ENCODE measurements at regions not wholly inside any gene's neighbourhood (a gene's known extent, or its start where the extent isn't known, plus 50 kb on each side); places are given as distances from the start of the nearest gene placed in this dataset.

DNA sequence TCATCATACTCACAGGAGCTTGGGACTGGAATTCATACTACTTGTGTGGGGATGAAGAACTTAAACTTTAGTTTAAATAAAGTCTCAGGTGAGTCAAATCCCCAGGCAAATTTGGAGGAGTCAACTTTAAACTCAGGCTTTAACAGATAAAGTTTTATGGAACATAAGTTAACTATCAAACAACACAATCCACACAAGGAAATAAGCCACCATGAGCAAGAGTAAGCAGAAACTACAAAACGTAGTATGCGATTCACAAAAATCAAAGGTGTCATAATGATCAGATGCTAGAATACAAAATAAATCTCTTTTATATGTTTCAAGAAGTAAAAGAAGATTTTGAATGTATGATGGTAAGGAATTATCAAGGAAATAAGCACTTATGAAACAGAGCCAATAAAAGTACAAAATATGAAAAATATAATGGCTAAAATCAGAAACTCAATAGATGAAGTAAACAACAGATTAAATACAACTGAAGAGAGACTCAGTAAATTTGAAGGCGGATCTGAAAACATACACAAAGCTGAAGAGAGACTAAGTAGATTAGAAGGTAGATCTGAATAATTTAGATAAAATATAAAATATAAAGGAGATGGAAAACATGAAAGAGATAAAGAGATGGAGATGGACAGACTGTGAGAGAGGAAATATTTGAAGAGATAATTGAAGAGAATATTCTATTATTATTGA, 97.5 kb upstream of the TWIST2 start:
- TF ChIP-seq, protein P1, sequence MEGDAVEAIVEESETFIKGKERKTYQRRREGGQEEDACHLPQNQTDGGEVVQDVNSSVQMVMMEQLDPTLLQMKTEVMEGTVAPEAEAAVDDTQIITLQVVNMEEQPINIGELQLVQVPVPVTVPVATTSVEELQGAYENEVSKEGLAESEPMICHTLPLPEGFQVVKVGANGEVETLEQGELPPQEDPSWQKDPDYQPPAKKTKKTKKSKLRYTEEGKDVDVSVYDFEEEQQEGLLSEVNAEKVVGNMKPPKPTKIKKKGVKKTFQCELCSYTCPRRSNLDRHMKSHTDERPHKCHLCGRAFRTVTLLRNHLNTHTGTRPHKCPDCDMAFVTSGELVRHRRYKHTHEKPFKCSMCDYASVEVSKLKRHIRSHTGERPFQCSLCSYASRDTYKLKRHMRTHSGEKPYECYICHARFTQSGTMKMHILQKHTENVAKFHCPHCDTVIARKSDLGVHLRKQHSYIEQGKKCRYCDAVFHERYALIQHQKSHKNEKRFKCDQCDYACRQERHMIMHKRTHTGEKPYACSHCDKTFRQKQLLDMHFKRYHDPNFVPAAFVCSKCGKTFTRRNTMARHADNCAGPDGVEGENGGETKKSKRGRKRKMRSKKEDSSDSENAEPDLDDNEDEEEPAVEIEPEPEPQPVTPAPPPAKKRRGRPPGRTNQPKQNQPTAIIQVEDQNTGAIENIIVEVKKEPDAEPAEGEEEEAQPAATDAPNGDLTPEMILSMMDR (IDR thresholded peaks at IDR 0.05) = no peak
- TF ChIP-seq POLR2A (IDR thresholded peaks at IDR 0.05) (no peak), POLR2AphosphoS5 (IDR thresholded peaks at IDR 0.05; ENCODE audit: insufficient read depth in 1 of 2, low read depth in 1 of 2) (no peak)

Data from vagina (tissue), 2 donors.